ENCODE measurements at regions not wholly inside any gene's neighbourhood (a gene's known extent, or its start where the extent isn't known, plus 50 kb on each side); places are given as distances from the start of the nearest gene placed in this dataset.

DNA sequence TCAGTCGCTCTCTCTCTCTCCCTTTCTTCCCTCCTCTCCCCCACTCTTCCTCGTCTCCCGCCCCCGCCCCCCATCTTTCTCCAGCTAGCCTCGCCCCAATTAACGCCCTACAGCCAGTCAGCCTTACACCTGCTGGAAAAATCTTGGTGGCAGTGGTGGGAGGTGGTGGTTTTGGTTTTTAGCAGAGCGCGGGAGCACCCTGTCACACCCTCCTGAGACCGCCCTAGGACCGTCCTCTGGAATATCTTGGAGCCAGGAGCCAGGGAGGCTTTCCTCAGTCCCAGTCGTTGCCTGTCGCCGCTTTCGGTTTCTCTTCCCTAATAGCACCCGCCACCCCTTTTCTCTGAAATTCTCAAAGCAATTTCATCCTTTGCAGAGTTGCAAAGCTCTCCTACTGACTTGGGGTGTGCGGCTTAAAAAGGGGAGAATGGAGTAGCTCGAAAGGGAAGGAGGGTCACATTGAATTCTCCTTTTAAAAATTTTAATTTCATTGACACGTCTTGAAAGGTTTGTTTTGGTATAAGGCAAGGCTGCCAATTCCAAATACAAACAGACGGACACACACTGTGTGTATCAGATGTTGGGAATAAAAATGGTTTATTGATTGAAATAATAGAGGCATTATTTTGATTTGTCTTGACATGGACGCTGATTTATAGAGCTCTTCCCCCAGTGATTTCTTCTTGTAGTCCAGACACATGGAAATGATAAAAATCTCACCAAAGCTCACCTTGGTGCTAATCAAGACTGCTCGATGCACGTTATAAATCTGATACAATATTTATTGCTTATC, 301.3 kb downstream of the PARP8 start:
- WGBS, 2 donors, result 2 to 9% methylated on average over 22 of the region's 22 CpGs
- intact Hi-C loops (cut with DNase I; ENCODE audit: low total_unique reads), result loop anchor here (10.0 kb wide), 1 partner anchor 1037 kb away; no protein-coding TSS in a partner anchor
- peak overlapping the region; percentile 19 for H3K4me3 ChIP-seq (ENCODE audit: low read depth, poor library complexity, severe bottlenecking)
- no peak for DNase-seq (ENCODE audit: low spot score in 2 of 2)
- TF ChIP-seq POLR2A (IDR thresholded peaks at IDR 0.05), result no peak

DNA sequence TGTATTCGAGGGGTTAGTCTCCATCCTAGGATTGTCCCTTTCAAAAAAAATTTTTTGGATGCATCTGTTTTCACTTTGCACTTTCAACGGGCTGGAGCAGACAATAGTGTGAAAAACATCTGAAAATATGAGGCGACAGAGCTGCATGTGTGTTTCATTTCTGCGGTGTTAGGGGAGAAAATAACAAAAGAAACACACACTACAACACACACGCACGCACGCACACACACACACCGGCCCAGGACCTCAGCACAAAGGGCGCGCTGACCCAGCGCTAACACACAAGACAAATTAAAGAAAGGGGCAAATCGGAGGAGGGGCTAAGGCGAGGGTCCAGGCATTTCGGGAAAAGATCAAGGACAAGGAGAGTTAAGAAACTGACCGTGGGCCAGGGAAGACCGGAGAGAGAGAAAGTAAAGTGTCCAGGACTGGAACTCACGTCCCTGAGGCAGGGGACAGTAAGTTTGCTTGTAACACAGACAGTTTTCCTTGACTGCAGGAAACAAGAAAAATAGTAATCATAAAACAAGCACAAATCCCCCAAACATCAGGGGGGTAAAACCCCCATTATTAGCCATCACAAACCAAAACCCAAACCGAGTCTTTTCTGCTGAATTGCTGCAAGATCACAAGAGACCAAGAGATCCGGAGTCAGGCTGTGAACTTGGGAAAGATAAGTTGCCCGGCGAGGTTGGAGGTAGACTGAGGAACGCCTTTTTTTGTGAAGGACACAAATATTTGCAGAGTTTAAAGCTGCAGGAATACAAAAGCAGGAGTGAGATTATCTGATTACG, 302.1 kb downstream of the PARP8 start:
- intact Hi-C loops (cut with DNase I; ENCODE audit: low total_unique reads), result loop anchor here (10.0 kb wide), 1 partner anchor 1036 kb away; no protein-coding TSS in a partner anchor
- TF ChIP-seq CTCF (IDR thresholded peaks at IDR 0.05) (no peak), POLR2A (IDR thresholded peaks at IDR 0.05) (no peak)
- H3K4me3 ChIP-seq (ENCODE audit: low read depth, poor library complexity, severe bottlenecking), result peak overlapping the region; percentile 1
- 11 to 16% methylated on average over 23 of the region's 23 CpGs for WGBS, 2 donors
- no peak for DNase-seq (ENCODE audit: low spot score in 2 of 2)

DNA sequence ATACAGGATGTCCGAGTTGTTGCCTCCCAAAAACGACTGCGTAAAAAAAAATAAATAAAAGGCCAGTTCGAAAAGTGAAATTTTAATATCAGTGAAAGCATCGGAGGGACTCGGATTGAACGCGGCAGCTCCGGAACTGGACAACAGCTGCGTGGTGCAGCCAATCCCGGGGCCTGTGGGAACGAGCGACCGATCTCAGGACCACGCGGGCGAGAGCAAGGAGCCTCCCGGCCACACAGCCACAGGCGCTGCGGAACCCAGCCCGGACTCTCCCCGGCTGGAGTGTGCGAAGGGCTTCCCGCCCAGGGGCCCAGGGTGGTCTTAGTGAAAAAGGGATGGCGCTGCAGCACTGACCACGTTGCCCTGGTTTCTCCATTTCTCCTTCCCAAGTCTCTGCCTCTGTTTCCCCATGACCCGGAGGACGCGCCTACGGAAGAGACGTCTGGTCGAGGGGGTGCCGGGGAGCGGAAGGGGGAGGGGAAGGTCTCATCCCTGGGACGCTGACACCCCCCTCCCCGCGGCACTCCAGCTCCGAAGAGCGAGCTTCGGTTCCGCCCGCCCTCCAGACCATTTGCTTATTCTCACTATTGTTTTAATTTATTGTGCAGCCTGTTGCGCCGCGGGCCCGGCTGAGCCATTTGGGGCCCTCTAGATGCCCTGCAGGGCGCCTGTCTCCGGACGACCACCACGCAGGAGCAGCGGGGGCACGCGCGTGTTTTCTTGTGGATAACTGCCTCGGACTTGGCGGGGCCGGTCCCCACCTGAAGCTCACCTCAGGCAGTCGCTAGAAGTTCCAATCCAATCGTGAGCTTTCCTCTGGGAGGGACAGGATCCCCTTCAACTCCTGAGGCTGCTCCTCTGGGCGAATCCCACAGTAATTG, 303.0 kb downstream of the PARP8 start:
- no peak for DNase-seq (ENCODE audit: low spot score in 2 of 2)
- TF ChIP-seq POLR2A (IDR thresholded peaks at IDR 0.05) (no peak), CTCF (IDR thresholded peaks at IDR 0.05) (no peak)
- intact Hi-C loops (cut with DNase I; ENCODE audit: low total_unique reads), result loop anchor here (10.0 kb wide), 1 partner anchor 1035 kb away; no protein-coding TSS in a partner anchor
- no peak overlapping the region for H3K4me3 ChIP-seq (ENCODE audit: low read depth, poor library complexity, severe bottlenecking)
- WGBS, 2 donors, result 4 to 5% methylated on average over 41 to 58 of the region's 60 CpGs

GRCh38 chr5:50975840-50976239, 309.4 kb downstream of the PARP8 start:
- WGBS, 2 donors, result 61 to 64% methylated on average over 2 of the region's 2 CpGs
- intact Hi-C loops (cut with DNase I; ENCODE audit: low total_unique reads), result no loop called here

GRCh38 chr5:50978924-50979323, 312.5 kb downstream of the PARP8 start:
- WGBS, 2 donors, result 86 to 90% methylated on average over 2 of the region's 2 CpGs
- intact Hi-C loops (cut with DNase I; ENCODE audit: low total_unique reads), result no loop called here
- DNase-seq (ENCODE audit: low spot score in 2 of 2), result no peak
- TF ChIP-seq POLR2A (IDR thresholded peaks at IDR 0.05) (no peak), CTCF (IDR thresholded peaks at IDR 0.05) (no peak)
- H3K4me3 ChIP-seq (ENCODE audit: low read depth, poor library complexity, severe bottlenecking), result no peak overlapping the region

More at GRCh38 chr5:50975840-50976239, 309.4 kb downstream of the PARP8 start:
- H3K4me3 ChIP-seq (ENCODE audit: low read depth, poor library complexity, severe bottlenecking), result no peak overlapping the region
- TF ChIP-seq POLR2A (IDR thresholded peaks at IDR 0.05), result no peak
- TF ChIP-seq CTCF (IDR thresholded peaks at IDR 0.05), result no peak
- no peak for DNase-seq (ENCODE audit: low spot score in 2 of 2)
